Left forelimb (tissue), 1 donor: ENCODE measurements at regions not wholly inside any gene's neighbourhood (a gene's known extent, or its start where the extent isn't known, plus 50 kb on each side); places are given as distances from the start of the nearest gene placed in this dataset.

Experiments used
- DNase-seq: peaks from one replicate; pipeline ENCODE4 v3.0.0-alpha.2; 2018; ENCODE audit warnings: low spot score

DNA sequence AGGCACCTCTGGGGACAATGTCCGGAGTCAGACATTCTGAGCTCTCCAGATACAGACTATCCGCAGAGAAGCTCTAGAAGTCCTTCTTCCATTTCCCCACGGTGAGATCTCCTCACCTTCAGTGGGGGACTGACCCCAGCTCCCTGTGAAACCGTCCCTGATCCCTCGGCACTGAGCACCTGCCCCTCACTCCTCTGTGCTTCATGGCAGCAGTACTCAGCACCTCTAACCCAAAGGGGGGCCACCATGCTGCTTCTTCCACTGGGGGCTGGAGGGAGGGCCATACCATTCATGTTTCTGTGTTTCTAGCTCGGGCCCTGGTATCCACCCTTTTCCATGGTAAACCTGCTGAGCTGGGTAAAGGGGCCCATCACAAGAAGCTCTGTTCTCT is 321.7 kb downstream of the BRD1 start:
- no peak for DNase-seq

DNA sequence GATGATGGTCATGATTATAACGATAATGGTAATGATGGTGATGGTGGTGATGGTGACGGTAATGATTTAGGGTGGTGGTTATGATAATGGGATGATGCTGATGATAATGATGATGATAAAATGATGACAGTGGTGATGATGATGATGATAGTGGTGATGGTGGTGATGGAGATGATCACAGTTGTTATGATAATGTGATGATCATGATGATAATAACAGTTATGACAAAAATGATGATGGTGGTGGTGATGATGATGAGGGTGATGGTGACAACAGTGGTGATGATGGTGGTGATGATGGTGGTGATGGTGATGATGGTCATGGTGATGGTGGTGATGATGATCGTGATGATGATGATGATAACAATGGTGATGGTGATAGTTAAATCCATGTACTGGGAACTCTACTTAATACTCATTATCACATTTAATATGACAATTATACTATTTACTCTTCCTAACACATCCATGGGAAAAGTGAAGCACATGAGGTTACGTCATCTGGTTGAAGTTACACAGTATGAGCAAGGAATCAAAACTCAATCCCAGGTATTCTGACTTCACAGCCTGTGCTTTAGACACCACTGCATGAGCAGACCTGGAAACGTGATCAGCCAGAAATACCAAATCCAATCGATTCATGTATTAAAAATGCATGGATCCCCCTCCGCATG is 322.2 kb downstream of the BRD1 start:
- DNase-seq, result no peak

DNA sequence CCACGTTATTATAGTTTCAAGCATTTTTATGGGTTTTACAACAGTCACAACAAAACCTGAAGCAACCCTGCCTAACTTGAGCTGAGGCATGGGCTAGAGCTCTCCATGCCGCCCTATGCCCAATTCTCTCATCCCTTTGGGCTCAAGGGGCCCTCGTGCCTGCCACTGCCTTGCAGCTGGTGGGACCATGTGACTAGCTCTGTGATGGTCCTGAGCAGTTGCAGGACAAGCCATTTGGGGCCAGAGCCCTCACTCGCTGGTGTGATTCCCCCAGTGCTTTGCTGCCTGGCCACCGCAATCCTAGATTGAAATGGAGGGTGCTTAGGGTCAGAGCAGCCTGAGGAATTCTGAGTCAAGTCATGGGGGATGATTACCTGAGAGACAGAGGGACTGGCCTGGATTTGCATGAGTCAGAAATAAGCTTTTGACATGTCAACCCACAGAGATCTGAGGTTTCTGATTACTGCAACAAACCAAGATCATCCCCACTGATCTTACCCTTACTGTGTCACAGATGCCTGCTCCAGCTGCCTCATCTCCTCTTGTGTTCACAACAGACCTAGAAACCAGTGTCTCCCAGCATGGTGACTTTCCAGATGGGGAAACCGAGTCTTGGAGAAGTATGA is 323.7 kb downstream of the BRD1 start:
- DNase-seq, result no peak

DNA sequence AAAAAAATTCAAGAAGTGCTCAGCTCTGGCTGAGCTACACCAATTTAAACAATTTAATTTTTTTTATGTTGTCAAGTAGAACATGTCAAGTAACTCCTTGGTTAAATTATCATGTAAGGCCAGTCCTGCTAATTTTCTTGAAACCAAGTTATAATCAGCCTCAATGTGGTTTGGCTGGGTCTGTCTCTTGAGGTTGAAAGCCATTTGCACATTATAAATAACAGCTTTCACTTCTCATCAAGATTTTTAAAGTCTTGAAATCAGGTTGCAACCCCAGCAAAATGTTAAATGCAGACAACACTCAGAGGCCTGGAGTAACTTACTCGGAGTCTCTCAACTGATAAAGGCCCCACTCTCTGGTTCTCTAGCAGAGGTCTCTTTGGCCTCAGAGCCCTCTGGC is 324.4 kb downstream of the BRD1 start:
- DNase-seq, result no peak

DNA sequence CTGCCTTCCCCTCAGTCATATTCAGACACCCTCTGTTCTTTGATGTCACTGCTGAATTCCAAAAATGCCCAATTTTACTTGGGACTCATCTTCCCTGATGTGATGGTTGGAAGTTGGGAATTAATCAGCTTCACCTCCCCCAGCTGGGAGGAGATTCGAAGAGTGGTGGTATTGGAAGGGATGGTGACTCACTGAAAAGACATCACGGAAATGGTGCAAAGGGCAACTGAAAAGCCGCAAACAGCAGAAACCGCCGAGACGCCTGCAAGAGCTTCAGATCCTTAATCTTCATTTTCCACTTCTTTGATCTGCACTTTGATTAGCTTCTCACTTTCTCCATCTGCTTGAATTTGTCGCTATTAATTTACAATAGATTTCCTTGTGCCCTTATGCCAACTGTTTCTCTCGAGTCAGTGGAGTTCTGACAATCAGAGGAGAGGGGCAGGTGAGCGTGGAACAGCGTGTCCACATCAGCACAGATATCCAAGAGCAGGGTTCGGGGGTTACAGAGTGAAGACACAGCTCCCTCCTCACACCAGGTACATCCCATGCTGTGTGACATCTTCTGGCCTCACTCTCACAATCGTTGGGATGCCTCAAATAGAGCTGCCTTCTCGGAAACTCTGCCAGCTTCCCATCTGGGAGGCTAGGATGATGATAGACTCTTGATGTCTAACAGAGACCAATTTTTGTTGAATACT is 325.4 kb downstream of the BRD1 start:
- no peak for DNase-seq

DNA sequence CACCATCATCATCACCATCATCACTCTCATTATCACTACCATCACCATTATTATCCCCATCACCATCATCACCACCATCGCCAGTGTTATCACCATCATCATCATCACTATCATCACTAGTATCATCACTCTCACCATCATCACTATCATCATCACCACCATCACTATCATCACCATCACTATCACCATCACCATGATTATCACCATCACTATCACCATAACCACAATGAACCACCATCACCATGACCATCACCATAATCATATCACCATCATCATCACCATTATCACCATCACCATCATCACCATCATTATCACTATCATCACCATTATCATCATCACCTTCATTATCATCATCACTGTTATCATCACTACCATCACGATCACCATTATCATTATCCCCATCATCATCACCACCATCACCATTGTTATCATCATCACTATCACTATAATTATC is 326.7 kb downstream of the BRD1 start:
- no peak for DNase-seq

DNA sequence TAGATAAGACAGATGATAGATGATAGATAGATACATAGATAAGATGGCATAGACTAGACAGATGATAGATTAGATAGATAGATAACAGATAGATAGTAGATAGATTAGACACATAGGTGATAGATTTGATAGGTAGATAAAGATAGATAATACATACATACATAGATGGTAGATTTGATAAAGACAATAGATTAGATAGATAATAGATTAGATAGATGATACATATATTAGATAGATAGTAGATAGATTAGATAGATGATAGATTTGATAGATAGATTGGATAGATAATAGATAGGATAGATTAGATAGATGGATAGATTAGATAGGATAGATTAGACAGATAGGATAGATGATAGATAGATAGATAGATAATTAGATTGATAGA is 327.6 kb downstream of the BRD1 start:
- DNase-seq, result no peak

DNA sequence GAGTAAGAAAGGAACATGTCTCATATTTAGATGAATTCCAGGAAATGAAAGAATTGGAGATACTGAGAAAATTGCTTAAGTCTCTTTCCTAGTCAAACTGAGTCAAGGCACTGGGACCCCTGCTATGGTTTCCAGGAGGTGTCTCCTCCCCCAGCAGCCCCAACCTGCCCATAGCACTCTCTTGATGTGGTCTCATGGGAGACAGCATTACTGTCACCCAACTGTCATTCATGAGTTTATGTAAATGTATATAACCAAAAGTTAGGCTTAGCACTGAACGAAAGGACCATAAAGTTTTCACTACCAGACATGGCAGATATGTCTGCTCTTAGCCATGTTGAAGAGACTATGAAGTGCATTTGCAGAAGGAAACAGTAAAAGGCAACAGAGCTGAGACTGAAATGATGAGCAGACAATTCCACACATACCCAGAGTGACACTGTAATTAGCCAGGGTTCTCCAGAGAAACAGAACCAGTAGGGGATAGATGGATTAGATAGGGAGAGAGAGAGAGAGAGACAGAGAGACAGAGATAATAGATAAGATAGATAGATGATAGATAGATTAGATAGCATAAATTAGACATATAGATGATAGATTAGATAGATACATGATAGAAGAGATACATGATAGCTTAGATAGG is 328.1 kb downstream of the BRD1 start:
- no peak for DNase-seq

DNA sequence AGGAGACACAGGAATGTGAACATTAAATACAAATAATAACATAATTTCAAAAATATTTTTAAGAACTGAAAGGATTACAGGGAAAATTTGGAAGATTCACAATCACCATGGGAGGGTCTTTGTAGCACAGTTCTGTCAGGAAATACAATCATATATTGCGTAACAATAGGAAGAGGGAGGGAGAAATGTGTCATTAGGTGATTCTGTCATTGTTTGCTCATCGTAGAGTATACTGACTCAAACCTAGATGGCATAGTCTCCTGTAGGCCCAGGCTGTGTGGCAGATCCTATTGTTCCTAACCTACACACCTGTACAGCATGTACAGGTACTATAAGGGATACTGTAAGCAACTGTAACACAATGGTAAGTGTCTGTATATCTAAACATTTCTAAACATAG is 330.4 kb downstream of the BRD1 start:
- DNase-seq, result no peak

DNA sequence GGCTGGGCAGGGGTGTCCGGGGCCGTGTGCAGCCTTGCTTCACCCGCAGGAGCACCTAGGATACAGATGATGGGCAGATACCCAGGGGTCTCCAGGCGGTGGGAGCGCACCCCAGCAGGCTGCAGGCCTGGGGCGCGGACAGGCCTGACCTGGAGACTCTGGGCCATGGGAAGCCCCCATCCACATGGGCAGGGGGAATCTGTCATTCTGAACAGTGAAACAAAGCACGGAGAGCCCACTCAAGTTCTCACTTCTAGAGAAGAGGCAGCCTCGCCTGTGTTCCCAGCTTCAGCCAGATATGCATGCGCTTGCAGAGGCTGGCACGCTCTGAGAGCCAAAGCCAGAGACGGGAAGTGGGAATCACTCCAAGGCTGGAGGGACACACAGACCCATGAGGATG is 333.1 kb downstream of the BRD1 start:
- no peak for DNase-seq

DNA sequence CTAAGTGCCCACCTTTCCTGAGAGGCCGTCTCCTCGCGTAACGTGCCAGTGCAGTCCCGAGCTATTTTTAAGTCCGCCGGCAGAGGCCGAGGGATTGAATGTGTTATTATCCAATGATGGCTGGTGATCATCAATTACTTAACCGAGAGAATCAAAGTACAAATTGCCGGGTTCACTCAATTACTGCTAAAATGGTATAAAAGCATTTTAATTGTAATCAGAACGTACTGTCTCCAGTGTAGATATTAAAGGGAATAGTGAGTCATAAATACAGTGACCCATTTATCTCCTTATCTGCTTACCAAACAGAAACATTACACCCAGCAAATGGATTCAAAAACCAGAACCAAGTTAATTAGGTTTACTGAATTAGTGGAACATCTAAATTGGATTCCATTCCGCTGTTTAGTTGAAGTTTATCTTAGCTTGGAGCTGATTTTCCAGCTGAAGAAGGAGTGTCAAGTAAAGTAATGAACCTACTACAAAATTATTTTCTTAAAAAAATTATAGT is 334.9 kb downstream of the BRD1 start:
- DNase-seq, result no peak

DNA sequence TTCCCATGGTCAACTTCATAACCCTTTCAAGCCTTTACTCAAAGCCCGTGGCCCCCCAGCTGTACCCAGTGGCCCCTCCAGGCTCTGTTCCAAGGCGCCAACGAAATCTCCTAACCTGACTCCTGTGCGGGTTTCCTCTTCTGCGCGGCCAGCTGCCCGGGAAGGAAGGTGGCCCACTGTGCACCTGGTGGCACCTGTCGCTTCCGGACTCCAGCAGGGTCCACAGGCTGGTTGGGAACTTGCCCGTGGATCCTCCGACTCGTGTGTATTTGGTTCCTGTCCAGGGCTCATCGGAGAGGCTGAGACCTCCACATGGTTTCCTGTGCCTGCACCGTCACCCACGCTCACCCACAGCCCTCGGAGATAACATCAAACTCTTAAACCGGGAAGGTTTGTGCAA is 335.4 kb downstream of the BRD1 start:
- no peak for DNase-seq

DNA sequence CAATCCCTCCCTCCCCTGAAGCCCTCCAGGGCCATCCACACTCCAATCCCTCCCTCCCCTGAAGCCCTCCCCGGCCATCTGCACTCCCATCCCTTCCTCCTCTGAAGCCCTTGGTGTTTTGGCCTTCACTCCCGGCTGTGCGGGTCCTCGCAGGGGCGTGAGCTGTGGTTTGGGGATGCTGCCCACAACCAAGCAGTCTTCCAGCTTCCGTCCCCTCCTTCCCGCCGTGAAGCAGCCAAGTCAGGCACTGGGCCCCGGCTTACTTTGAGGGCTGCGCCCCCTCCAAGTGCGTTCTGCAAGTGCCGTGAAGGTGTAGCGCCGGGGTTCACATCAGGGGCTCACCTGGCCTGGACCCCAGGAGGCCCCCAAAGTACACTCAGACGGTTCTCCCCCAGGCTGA is 335.9 kb downstream of the BRD1 start:
- DNase-seq, result no peak

DNA sequence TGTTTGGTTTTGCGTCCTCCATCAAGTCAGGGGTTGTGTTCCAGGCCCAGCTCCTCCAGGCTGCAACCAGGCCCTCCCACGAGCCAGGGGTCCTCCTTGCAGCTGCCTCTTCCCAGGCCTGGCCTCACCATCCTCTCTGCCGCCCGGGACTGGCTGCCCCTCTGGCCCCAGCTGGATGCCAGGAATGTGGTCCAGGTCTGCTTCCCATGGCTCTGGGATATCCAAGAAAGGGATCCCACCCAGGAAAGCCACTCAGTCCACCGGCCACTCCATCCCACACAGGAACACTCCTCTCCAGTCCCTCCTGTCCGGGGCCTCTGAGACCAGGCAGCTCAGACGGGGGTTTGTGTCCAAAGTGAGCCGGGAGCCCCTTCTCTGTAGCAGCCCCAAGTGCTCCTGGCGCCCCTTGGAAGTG is 336.4 kb downstream of the BRD1 start:
- DNase-seq, result no peak

DNA sequence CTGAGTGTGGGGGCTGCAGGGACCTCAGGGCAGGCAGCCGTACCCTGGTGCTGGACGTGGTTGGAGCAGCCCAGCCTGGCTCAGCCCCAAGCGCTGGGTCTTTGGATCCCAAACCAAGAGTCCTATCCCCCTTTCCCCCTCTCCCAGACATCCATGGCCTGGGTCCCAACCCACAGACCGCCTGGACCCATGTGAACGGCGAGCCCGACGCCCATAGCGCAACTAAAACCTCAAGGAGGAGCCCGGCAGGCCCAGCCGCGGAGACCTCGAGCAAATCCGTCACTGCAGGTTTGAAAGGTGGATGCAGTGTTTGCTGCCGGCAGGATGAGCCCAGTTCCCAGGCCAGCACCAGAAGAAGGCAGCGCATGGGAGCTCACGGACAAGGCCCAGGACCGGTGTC is 337.0 kb downstream of the BRD1 start:
- DNase-seq, result no peak

DNA sequence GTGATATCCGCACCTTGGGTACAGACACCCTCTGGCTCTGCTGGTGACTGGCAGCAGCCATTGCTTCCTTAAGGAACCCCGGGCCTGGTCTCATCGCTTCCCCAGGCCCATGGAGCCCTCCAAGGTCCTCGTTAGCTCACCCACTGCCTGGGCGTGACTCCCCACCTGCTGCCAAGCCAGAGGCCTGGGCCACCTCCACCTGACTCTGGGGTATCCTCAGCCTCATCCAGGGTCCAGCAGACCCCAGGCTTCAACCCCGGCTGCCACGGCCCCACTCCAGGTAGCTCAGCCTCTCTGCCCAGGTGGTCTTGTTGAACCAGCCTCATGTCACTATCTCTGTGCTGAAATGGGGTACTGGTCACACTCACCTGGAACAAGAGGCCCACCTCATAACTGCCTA is 337.9 kb downstream of the BRD1 start:
- no peak for DNase-seq

DNA sequence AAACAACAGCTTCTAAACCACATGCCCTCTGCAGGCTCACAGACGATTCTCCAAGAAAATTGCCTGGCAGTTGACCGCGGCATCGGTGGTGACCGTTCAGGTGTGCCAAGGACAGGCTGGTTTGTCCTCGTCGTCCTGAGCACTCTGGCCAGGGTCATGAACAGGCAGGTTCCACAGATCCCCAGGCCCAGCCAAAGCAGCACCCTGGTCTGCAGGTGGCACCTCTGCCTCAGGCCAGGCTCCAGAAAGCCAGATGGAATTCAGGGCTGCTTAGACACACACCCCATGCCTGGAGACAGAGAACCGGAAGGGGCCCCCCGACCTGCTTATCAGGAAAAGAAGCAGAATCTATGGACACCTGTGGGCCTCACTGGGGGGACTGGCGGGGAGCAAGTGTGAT is 338.7 kb downstream of the BRD1 start:
- no peak for DNase-seq

DNA sequence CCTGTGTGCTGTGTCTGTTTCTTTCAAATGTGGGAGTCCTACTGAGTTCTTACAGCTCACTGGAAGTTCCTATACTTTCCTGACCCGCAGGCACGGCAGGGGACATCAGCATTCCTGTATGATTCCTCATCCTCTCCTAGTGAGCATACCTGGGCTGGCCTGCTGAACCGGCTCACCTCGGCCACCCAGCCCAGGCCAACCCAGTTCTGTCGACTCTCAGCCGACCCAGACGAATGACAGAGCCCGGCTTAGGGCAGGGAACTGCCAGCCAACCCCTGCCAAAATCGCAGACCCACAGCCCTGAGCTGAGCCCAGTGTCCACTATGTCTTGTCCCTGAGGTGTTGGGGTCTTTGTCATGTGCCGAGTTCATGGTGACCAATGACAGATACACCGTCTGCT is 339.7 kb downstream of the BRD1 start:
- DNase-seq, result no peak

DNA sequence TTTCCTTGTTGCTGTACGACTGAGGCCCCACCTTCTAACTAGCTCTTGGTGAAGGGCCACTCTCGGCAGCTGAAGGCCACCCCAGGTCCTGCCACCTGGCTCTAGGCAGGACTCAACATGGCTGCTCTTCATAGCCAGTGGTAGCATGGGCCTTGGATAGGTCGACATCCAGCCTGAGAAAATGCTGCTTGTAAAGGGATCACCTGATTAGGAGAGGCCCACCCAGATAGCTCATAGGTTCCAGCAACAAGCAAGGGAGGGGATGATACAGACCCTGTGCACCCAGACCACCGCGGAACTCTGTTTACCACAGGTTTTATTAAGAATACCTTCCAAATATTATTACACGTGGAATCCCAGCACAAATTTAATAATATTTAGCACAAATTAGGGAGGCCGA is 341.4 kb downstream of the BRD1 start:
- DNase-seq, result no peak

DNA sequence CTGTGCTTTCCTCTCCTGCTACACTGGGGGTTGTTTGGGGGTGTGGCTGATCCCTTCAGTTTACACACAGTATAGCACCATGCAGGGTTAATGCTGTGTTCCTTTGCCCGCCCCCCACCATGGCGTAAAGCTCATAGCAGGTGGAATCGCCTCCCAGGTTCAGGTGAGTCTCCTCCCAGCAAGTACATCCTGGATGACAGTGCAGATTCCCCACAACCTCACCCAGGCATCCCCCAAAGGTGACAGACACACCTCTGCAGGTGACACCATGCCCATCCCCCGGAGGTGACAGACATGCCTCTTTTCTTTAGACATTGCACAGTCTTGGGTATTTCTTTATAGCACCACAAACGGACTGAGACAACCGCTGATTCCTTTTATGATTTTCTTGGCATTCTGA is 343.7 kb downstream of the BRD1 start:
- no peak for DNase-seq

DNA sequence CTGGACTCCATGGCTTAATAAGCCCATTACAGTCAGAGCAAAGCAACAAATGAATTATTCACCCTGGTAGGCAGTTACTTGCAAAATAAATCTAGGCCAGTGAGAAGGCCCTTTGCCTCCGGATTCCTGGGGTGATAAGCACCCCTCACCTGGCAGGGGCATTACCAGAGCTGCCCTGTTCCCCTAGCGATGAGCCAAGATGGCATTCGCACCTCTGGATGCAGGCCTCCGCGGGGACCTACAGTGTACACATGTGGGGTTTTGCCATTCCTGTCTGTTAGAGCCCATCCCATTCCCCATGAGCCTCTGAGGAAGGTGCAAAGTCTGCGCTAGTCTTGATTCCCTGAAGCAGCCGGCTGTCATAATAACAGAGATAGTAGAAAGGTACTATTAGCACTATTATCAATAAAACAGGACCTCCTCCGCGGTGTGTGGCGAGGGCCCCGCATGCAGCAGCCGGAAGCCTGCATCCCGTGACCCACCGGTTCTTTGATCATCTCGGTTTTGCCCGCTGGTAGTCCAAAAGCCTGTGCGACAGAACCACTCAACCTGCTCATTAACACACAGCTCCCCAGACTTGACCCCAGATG is 344.3 kb downstream of the BRD1 start:
- DNase-seq, result no peak

DNA sequence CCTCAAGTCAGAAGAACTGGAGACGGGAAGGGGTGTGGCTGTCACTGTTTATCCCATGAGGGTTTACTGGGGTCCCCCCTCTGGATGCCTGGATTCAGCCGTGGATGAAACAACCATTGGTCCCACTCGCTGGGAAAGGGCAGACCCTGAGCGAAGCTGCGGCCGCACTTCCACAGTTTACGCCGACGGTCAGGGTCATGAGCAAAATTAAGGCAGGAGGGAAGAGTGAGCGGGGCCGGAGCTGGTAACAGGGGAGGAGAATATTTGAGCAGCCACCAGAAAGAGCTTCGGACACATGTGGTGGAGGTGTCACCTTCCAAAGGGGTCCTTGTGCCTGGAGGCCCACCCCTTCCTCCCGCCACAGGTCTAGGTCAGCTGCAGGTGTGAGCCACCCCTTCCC is 344.9 kb downstream of the BRD1 start:
- DNase-seq, result no peak
